ENCODE measurements at regions not wholly inside any gene's neighbourhood (a gene's known extent, or its start where the extent isn't known, plus 50 kb on each side); places are given as distances from the start of the nearest gene placed in this dataset.

DNA sequence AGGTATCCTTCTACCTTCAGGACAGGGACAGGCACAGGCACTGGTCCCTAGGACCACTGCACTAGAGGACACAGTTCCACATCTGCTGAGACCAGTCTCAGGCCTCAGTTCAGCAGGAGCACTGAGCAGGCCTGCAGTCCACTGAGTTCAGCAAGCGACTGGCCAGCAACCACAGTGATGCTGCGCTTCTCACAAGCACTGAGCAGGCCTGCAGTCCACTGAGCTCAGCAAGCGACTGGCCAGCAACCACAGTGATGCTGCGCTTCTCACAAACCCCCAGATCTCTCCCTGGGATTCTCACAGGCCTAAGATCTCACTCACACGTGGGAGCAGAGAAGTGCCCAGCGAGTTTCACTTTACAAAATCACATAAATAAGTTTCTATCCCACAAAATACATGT lies 140.6 kb downstream of the IRS2 start:
- DNase-seq (ENCODE audit: low spot score): no peak
- no peak for FAIRE-seq

DNA sequence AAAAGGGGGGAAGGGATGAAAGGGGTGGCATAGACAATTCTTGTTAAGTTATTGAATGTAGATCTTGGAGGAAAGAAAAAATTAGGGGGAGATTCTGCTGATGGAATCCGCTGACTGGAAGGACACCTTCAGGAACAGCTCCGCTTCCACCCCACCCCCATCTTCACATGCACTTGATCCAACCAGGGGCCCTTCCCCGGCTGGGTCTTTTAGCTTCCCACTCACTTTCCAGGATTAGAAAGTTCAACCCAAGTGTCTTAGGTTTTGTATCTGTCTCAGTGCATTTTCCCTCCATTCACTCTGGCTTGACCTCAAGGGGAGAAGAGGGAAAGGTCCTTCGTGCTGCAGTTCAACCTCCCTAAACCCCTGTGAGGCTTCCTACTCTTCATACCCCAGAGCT lies 141.4 kb downstream of the IRS2 start:
- no peak for DNase-seq (ENCODE audit: low spot score)
- no peak for FAIRE-seq

DNA sequence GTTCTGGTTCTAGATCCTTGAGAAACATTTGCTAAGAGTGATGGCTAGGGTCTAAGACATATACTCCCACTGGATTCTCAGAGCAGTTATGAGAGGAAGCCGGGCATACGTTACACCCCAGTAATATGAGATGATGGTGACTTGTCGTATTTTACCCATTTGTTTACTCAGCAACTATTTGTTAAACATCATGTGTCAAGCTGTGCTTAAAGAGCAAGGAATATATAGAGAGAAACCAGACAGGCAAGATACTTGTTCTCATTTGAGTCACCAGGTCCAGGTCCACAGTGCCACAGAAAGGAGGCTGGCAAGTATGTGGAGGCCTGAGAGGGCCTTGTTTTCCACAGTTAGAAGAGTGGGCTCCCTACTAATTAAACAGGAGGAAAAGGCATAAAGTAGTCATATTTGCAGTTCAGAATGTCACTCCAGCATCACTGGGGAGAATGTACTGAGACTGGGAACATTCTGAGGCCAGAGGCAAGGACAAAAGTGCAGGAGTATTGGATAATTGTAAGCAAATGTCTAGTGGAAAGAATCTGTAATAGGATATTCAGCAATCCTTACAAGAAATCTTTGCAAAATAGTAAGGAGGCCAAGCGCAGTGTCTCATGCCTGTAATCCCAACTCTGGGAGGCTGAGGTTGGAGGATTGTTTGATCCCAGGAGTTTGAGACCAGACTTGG lies 142.2 kb downstream of the IRS2 start:
- FAIRE-seq: no peak
- DNase-seq (ENCODE audit: low spot score): no peak

DNA sequence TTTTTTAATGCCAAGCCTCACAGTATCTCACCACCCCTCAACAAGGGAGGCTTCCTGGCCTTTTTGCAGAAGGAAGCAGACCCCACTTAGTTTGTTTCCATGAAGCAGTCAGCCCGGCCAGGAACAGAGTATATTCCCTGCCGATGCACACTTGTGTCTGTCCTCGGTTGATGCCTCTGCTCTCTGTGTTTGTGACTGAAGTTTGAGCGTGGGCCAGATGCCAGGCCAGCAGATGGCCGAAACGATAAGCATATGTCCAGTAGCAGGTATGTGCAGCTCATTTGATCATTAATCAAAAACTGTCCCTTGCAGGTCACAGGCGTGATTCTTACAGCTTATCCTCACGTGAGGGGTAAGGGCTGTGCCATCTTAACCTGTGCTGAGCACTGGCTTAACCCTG lies 144.0 kb downstream of the IRS2 start:
- FAIRE-seq: no peak
- no peak for DNase-seq (ENCODE audit: low spot score)

DNA sequence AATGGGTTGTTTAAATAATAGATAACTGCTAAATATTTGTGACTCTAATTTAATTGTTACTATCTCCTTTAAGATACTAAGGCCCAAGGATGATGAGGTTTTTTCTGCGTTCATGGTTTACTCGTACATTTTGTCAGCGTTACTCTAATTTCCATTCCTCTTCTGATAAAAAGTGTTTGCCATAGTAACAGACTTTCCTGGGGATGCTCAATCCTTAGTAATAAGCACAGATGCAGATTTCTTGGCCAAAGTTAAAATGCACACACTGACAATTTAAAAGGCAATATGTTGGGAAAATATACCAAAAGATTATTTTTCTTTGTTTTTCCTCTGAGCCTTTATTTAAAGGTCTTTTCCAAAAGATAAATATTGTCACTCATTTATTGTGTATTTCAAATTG lies 149.6 kb downstream of the IRS2 start:
- FAIRE-seq (no peak), DNase-seq (ENCODE audit: low spot score) (no peak)

DNA sequence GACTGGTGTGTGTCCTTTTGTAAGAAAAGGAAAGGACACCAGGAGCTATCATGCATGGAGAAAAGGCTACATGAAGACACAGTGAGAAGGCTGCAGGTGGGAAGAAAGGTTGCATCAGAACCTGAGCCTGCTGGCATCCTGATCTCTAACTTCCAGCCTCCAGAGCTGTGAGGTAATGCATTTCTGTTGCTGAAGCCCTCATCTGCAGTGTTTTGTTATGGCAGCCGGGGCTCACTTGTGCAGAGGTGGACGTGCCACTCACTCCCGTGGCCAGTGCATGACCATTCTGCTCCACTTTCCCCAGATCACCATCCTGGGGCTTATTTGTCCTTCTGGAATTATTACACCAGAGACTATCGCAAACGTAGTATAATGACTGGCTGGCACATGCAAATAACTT lies 155.3 kb downstream of the IRS2 start:
- DNase-seq (ENCODE audit: low spot score) (no peak), FAIRE-seq (no peak)

DNA sequence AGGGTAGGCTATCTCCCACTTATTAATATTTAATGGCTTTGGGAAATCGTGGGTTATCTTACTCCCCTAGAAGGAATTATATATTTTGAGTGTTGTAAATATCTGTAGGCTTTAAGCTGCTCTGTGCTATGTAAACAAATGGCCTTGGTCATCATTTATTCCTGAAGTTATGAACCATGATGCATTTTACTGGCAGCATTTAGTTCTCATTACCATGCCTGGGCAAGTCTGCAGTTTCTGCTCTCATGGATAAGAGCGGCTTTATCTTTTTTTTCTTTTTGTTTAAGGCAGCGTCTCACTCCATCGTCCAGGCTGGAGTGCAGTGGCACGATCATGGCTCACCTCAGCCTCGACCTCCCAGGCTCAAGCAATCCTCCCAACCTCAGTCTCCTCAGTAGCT lies 156.1 kb downstream of the IRS2 start:
- FAIRE-seq: no peak
- no peak for DNase-seq (ENCODE audit: low spot score)

DNA sequence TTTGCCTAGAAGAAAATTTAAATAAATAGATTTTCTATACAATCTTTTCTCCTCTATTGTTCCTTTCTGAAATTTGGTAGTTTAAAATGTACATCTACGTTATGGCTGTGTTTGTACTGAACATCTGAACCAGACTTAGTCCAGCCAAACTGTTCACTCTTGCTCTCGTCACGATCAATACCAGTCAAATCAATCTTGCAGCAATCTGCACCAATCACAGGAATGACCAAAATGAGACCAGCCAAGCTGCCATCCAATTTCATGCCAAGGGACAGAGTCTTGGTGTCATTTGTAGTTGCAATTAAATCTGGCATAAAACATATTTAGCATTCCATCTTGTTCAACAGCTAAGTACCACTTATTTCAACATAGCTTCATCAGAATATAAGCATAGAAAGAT lies 156.6 kb downstream of the IRS2 start:
- no peak for FAIRE-seq
- DNase-seq (ENCODE audit: low spot score): no peak

DNA sequence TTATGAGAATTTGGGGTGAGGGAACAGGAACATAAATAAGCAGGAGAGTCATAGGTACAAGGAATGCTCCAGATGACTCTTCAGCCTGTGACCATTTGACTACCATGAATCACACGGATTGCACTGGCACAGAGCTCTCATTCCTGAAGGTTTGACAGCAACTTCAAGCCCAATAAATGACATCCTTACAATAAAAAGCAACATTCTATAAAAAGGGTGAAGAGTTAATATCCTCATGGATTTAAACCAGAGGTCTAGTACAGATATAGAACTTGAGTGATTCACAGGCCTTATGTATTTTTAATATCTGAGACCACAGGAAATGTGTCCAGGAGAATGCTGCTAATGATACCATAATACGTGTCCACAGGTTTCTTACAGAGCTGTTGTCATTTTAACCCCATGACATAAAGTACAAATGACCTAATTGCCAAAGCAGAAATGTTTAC lies 158.1 kb downstream of the IRS2 start:
- FAIRE-seq (no peak), DNase-seq (ENCODE audit: low spot score) (no peak)

DNA sequence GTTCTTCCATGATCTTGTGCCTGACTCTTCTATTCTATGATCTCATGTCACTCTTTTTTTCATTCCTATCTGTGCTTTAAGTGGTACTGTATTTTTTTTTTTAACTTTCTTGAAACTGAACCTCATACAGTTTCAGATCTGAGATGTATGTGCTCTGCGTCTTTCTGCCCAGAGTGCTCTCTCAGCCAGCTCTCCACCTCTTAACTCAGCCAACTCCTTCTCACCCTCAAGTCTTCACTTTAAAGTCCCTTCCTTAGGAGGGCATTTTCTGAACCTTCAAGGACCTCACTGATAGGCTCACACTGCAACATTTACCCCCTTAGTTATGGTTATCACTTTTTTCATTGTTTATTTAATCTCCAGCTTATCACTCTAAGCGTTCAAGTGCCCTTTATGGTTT lies 158.7 kb downstream of the IRS2 start:
- FAIRE-seq (no peak), DNase-seq (ENCODE audit: low spot score) (no peak)

DNA sequence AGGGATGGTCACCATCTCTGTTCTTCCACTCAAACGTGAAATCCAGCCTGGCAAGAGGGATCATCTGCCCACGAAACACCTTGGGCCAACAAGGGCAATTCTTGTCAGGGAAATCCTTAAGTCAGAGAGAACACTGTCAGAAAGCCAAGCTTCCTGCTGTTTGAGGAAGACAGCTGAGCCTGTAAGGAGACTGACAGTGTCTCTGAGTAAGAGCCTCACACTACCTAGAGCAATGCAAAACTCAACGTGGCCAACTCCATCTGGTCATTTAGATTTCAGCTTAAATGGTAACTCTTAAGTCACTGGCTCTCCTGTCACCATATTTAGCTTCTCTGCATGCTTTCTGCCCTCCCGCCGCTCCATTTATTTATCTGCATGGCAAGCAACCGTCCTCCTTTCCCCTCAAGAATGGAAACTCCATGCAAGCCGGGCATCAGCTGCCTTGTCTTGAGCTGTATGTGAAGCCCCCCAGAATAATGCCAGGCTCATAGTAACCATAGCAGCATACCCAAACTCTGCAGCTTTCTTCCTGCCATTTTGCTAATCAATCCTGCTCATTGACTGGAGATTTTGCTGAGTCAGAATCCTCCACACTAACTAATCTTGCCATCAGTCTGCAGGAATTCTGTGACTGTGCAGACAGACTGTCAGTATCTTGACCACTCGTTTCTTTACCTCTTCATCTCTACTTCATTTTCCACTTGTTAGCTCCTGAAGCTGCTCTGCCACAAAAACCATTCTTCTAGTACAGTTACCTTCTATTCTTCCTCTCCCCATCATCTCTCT lies 159.8 kb downstream of the IRS2 start:
- no peak for FAIRE-seq
- no peak for DNase-seq (ENCODE audit: low spot score)

DNA sequence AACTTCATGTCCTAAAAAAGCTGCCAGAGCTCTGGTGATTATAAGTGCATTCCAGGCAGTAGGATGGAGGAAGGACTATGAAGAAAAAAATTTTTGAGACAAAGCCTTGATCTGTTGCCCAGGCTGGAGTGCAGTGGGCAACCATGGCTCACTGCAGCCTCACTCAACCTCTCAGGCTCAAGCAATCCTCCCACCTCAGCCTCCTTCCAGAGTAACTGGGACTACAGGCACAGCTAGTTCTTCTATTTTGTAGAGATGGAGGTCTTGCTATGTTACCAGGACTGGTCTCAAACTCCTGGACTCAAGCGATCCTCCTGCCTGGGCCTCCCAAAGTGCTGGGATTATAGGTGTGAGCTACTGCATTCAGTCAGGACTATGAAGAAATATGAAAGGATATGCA lies 161.2 kb downstream of the IRS2 start:
- DNase-seq (ENCODE audit: low spot score): no peak
- no peak for FAIRE-seq

DNA sequence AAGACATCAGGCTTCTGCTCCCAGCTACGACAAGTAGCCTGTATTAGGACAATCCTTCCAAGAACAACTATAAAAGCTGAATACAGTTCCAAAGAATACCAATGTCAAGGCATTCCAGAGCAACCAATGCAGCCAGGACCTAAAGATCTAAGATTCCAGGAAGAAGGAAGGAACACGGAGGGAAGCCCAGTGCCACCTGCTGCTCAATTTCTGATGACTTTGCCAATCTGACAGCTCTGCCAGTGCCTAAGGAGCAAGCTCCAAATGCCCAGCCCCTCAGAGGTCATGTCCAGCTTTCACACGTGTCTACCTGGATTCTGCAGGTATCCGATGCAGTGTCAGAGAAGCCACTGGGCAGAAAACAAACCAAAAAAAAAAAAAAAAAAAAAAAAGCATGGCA lies 164.4 kb downstream of the IRS2 start:
- DNase-seq (ENCODE audit: low spot score) (no peak), FAIRE-seq (no peak)

DNA sequence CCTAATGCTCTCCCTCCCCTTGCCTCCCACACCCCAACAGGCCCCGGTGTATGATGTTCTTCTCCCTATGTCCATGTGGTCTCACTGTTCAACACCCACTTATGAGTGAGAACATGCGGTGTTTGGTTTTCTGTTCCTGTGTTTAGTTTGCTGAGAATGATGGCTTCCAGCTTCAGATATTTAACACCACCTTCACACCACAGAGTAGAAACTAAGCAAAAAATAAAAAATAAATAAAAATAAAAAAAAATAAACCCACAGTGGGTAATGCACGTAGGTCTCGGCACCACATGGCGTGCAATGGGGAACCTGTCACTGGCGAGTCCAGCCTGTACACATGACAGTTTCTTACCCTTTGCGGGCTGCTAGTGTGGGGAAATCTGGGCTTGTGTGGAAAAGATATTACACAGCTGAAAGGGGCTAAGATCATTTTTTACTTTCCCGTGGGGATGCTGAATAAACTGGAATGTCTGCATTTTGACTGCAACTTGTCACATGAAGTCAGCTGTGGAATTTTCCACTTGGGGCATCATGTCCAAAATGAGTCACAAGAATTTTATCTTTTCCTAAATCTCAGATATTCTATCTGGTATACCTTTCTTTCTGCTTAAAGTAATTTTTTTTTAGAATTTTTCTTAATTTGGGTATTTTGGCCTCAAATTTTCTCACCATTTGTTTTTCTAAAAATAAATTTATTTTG lies 170.5 kb downstream of the IRS2 start:
- DNase-seq (ENCODE audit: low spot score): no peak
- no peak for FAIRE-seq

DNA sequence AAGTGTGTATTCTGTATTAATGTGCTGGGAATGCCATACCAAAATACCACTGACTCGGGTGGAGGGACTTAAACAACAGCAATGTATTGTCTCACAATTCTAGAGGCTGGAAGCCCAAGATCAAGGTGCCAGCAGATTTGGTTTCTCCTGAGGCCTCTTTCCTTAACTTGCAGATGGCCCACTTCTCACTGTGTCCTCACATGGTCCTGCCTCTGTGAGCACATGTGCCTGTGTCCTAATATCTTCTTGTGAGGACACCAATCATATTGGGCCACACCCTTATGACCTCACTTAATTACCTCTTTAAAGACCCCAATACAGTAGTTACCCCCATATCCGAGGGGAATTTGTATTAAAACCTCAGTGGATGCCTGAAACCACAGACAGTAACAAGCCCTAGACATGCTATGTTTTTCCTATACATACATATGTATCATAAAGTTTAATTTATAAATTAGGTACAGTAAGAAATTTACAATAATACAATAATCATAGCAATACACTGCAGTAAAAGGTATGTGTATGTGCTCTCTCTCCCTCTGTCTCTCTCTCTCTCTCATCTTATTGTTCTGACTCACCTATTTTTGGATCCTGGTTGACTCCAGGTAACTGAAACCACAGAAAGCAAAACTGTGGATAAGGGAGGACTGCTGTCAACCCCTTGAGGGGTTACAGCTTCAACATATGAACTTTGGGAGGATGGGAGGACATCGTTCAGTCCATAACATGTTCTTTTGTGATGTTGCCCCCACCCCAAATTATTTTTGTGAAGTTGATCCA lies 174.3 kb downstream of the IRS2 start:
- DNase-seq (ENCODE audit: low spot score): no peak
- no peak for FAIRE-seq

DNA sequence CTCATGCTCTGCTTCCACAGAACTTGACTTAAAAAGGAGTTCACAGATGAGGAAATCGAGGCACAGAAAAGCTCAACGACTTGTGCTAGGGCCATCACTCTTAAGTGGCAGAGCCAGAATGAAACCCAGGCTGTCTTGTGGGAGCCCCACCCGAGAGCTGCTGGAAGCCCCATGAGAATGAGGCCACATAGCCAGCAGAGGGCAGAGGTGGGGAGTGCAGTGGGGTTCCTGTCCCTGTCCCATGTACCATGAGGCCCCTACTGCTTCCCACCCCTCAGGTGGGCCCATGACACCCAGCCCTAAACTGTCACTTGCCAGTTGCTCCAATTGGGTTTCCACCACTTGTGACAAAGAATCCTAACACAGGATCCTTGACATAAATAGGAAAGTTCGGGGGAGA lies 175.9 kb downstream of the IRS2 start:
- DNase-seq (ENCODE audit: low spot score): no peak
- no peak for FAIRE-seq

DNA sequence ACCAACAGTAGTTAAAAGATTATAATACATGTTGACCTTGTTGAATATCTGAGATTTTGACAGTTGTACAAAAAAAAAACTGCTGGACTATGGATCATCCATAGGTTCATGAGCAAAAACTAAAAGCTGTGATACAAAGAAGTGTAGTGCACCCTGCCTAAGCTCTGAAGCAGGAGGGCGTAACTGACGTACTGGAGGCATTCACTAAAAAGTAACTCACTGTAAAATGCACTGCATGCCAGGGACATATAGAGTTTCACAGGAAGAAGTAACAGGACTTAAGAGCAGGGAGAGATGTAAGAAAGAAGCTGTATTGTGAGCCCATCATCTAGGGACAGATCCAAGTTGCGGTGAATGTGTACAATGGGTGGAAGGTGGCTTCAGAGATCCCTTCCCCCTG lies 177.9 kb downstream of the IRS2 start:
- DNase-seq (ENCODE audit: low spot score): no peak

DNA sequence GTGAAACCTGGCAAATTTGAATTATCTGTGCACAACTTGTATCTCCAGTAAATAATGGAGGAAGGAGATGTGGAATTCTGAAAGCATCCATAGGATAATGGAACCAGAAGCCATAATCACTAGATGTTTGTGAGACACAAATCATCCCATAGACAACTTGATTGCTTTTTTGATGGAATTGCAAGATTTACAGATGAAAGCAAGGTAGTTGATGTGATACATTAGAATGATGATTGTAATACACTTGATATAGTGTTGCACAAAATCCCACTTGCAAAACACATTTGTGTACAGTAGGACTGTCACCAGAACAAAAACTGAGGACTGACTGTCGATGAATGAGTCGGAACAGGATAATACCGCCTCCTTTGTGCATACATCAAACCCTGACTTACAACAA lies 178.3 kb downstream of the IRS2 start:
- no peak for FAIRE-seq
- no peak for DNase-seq (ENCODE audit: low spot score)

More for the DNA sequence above, 177.9 kb downstream of the IRS2 start:
- FAIRE-seq: no peak

DNA sequence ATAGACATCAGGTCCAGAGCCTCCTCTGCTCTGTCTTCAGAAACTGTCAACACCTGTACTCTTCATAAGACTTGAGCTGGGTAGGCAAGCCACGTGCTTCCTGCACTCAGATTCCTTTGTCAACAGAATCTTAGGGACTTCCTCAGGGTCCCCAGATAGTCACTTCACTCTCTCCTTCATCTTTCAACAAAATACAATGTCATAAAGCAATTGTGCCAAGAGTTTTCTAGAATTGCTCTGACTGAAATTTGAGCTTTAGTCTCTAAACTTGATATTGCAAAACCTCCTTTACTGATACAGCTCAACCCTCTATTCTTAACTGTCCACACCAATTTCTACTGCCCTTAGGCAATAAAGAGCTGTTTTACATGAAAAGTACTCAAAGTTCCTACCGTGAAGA lies 179.9 kb downstream of the IRS2 start:
- FAIRE-seq (no peak), DNase-seq (ENCODE audit: low spot score) (no peak)

DNA sequence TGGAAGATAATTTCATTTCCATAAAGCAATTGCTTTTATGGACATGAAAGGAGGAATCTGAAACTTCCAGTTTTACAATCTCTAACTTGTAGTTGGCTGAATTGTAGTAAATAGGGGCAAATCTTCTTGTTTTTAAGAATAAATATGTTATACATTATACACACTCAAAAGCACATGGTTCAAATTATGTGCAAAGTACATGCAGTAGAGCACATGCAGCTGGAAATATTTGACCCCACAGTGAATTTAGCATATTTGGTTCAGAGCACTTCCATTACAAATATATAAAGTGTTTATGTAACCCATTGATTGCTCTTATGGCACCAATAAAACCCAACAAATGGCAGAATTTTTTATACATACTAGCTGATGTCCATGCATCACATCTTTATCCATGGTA lies 180.5 kb downstream of the IRS2 start:
- no peak for FAIRE-seq
- no peak for DNase-seq (ENCODE audit: low spot score)

DNA sequence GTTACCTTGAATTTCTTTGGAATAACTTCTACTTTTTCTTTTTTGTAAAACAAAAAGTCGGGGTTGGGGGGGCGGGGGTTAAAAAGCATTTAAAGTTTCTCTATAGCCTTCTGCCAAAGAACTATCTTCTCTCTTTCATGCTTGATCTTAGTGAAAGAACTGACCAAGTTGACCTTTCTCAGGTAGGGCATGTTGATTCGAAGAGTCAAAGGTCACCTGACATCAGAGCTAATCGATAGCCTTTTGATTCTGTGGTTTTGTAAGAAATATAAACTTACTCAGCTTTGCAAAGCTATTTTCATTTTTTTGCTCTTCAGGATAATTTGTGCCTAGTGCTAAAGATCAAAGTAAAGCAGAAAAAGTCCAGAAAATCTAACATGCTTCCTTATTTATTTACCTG lies 181.5 kb downstream of the IRS2 start:
- no peak for FAIRE-seq
- DNase-seq (ENCODE audit: low spot score): no peak

DNA sequence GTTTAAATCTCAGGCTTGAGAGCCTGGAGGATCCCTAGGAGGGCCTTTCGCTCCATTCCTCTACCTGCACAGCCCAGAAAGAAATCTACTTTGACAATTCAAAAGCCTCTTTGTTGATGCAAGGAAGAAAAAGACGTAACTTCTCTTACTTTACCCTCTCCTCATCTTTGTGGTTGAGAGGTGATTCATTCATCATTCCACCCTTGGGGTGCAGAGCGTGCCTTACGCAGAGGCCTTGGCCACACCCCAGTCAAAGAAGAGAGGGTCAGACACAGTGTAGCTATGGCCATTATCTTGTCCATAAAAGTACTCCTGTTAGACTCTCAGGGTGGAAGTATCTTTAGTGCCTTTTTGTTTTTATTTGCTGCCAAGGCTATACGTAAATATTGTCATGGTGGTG lies 184.0 kb downstream of the IRS2 start:
- FAIRE-seq (no peak), DNase-seq (ENCODE audit: low spot score) (no peak)
